HG03280 (cell line): ENCODE measurements at regions not wholly inside any gene's neighbourhood (a gene's known extent, or its start where the extent isn't known, plus 50 kb on each side); places are given as distances from the start of the nearest gene placed in this dataset.
"Not testable (repeated sequence)": the region's sequence is repeated elsewhere in the genome, so short reads cannot be mapped to it uniquely, and the experiment has no call there.

Experiments
- ATAC-seq: cut with Tn5 transposase; IDR thresholded peaks from one replicate; pipeline ENCODE4 v1.9.1; 2021; ENCODE audit warnings: mild to moderate bottlenecking, moderate library complexity; ENCODE audit not compliant: unreplicated experiment

DNA sequence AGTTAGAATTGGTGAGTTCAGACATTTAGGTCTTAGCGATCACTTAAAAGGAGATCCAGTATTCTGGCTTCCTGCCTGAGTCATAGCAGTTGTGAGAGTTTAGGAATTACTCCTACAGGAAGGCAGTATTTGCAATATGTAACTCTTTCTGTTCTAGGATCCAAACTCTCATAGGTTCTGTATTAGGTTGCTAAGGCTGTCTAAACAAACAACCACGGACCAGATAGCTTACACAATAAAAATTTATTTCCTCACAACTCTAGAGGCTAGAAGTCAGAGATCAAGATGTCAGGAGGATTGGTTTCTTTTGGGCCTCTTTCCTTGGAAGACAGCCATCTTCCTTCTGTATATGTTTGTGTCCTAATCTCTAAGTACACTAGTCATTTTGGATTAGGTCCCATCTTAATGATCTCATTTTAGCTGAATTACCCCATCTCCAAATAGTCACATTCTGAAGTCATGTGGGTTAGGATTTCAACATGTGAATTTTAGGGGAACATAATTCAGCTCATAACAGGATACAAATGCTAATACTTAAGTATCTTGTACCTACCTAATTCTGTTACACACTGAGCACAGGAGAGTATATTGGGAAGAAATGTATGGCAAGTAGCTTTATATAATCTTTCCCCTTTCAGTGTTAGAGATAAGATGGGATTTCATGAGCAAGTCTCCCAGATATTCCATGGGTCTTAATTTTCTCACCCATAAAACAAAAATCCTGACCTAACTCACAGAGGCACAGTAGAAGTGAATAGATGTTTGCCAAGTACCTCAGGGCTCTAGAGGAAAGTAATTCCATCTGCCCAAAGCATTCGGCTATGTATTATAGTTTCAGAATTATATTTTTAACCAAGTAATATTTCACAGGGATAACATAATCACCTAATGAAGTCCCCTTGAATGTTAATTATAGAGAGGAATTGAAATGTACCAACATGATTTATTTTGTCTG is 144.4 kb downstream of the PTBP2 start:
- no peak for ATAC-seq

DNA sequence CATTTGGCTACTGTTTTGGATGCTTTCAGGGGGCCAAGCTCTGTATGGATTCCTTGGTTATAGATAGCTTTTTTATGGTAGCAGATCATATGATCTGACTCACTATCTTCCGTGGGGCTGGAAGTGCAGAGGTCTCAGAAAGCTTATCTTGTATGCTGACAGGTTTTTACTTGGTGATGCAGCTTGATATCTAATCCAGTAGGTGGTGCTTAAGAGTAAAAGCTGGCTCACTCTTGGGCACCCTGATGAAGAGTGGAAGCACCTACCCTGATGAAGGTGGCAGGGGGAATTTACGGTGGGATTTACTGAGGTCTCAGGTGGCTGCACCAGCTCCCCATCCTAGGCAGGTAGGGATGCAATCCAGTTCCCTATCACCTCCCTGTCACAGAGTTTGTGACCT is 151.2 kb downstream of the PTBP2 start:
- ATAC-seq = no peak

DNA sequence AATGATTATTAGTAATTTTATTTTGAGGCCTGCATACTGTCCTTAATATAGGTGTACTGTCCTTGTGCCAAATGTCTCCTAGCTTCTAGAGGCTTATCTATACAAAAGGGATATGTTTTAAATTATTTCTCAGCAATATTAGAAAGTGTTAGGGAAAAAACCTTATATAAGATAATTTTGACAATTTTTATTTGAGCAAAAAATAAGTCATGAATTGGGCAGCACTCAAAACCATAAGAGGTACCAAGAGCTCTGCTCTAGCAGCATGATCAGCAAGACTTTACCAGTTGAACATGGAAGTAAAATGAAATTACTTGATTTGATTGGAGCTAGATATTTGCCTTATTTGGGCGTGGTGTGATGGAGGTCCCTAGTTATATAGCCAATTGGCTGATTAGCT is 157.1 kb downstream of the PTBP2 start:
- ATAC-seq = no peak

DNA sequence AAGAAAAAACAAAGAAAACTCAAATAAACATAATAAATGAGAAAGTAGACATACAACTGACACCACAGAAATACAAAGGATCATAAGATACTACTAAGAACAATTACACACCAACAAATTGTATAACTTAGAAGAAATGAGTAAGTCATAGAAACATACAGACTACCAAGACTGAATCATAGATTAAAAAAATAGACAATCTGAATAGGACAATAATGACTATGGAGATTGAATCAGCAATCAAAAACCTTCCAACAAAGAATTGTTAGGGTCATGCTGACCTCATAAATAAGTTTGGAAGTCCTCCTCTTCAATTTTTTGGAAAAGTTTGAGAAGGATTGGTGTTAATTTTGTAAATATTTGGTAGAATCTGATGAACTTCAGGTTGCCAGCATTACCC is 159.0 kb downstream of the PTBP2 start:
- ATAC-seq = no peak

DNA sequence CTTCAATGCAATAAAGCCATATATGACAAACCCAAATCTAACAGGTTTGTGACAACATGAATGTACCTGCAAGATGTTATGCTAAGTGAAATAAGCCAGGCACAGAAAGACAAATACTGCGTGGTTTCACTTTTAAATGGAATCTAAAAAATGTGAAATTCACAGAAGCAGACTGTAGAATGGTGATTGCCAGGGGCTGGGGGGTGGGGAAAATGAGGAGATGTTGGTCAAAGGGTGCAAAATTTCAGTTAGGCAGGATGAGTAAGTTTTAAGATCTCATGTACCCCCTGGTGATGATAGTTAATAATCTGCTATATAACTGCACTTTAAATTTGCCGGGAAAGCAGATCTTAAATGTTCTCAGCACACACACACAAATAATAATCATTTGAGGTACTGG is 160.5 kb downstream of the PTBP2 start:
- ATAC-seq = no peak

DNA sequence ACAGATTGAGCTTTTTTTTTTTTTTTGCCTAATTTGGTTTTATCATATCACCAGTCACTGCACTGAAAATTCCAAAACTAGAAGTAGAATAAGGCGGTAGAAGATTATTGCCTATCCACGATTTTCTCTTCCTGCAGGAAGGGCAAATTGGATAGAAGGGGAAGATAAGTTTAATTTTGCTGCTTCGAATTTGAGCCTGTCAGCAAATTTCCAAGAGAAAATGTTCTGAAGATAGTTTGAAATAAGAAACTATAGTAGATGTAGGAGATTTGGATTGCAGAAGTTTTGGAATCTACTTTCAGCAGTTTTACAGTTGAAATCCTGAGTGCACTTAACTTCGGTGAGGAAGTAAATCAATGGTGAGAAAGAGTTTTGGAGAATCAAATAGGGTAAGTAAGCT is 164.9 kb downstream of the PTBP2 start:
- ATAC-seq = no peak

DNA sequence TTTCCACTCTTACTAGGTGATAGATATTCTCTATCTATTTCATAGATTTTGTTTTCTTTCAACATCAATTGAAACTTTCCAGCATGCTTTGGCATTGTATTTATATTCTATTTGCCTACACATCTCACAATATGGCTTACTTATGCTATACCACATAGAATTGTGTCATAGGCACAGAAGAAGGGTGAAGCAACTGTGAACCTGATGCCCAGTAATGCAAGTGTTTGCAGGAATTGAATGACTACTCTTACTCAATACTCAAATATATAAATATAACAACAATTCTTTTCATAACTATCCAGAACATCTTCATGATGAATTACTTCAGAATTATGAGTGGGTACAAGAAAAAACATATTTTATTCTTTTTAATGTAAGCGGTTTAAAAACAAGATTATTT is 165.9 kb downstream of the PTBP2 start:
- no peak for ATAC-seq

DNA sequence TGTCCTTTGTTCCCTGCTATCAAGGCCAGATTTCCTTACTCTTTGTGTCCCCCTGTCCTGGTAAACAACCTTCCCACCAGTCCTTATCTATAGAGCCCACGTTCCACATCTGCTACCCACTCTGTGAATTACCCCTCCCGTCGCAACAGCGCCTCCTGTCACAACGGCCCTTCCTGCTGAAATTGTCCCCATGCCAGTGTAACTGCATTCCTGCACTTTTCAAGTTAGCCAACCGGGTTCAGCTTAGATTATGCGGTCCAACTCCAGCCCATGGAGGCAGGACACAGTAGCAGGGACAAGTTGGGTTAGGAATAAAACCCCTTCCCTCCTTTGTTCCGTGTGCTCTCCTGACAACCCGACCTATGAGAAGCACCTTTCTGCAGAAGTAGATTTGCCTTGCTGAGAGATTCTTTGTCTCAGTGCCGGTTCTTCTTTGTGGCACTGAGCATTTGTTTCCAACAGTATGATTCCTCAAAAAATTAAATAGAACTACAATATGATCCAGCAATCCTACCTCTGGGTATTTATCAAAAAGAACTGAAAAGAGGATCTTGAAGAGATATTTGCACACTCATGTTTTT is 180.3 kb downstream of the PTBP2 start:
- ATAC-seq = no peak

DNA sequence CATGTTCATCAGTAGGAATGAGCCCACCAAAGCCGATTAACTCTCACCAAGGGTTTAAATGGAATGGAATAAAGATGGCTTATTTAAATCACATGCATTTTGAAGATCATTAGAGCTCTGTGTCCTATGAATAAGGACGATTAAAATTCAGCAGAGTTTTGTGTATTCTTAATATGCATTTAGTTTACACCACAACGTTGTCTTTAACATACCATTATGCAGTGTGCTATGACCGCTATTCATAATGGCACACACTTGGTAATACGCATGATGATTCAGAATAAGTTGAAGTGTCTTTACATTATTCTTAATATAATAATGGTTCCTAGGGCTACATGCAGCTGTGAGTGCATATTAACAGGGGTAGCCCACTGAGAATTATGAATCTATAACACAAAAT is 190.7 kb downstream of the PTBP2 start:
- ATAC-seq = no peak

DNA sequence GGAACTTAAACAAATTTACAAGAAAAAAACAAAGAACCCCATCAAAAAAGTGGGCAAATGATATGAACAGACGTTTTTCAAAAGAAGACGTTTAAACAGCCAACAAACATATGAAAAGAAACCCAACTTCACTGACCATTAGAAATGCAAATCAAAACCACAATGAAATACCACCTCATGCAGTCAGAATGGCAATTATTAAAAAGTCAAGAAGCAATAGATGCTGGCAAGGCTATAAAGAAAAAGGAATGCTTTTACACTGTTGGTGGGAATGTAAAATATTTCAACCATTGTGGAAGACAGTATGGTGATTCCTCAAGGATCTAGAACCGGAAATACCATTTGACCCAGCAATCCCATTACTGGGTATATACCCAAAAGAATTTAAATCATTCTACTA is 194.1 kb downstream of the PTBP2 start:
- ATAC-seq = not testable (repeated sequence)

DNA sequence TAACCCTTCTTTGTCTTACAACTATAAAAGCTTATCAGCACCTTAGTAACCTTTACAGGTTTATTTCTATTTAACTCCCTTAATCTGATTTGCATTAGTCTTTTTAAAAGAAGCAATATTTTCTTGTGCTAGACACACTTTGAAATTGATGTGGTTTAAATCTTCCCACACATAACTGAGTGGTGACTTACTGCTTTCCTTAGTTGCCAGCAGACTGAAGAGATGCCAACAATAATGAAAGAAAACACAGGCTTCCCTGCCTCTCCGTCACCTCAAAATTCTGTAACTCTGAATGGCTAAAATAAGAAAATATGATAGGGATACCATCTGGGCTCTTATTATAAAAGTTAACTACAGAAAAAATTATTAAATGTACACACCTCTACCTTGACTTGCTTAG is 196.8 kb downstream of the PTBP2 start:
- no peak for ATAC-seq

DNA sequence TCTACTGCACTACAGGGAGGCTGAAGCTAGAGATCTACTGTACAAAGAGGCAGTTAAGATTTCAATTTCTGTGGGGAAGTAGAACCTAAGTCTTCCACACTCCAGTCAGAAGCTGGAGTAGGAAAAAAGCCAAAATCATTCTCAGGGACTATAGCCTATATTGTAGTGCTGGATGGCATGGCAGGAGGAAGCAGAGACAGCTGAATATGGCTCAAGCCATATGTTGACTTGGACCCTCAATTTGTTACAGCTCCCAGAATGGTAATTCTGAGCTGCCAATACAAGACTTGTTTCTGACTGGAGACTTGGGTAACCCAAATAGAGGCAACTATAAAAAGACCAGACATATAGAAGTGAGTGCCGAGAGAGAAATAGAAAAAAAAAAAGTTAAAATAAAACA is 200.6 kb downstream of the PTBP2 start:
- no peak for ATAC-seq

DNA sequence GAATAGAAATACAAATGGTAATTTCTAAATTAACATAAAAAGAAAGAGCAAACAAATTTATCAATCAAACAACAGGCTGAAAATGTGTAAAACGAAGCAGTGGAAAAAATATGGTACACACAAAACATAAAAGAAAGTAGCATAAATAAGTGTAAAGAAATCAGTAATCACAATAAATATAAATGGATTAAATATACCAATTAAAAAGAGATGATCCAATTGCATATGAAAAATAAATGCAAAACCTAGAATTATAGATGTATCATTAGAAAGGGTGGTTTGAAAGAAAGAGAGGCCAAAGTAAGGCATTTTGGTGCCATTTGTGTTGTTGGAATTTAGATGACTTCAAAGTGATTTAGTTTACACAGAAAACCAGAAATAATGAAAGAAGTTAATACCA is 202.2 kb downstream of the PTBP2 start:
- no peak for ATAC-seq

DNA sequence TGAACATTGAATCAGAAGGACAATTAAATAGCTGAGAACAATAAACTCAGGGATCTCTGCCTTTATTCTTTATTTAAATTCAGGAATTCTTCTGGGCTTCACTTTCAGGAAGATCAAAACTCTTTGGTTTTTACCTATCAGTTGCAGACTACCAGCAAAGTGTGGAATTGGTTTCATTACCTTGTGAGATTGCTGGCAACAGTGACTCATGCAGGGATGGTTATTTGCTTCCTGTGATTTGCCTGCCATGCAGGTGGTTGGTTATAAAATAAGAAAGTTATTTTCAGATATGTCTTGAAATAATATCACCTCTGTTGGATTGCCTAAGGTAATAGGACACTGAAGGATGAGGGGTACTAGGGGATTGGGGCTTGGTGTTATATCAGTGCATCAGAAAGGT is 204.6 kb downstream of the PTBP2 start:
- no peak for ATAC-seq

DNA sequence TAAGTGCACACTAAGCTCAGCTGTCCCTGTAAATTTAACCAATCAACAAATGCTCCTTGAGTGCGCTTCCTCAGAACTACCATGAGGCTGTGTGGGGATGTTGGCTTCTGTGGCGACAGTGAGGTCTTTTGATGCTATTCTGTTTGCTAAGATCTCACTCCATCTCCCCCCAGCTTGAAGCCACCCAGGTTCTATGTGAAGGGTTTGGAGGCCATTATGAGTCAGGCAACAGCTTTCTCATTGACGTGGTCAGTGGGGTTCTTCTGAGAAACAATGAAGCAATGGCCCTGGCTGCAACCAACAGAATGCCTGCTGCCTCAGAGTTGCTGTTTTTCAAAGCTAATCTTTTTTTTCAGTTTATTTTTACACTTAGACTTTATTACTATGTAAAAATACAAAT is 205.5 kb downstream of the PTBP2 start:
- no peak for ATAC-seq

DNA sequence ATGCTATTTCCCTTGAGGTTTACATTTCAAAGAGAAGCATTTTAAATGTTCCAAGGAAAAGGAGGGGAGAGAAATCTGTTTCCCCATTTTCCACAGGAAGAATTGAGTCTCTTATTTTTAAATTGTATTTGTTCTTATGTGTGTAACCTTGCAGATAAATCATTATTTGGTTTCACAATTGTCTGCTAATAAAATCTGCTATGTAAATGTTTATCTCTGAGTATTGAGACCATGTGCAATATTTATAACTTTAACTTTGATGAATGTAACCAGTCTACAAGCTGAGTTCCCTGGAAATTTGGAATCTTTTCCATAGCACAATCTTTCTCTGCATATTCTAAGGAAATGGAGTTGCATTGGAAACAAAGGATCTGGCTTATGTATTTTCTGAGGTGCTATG is 209.6 kb downstream of the PTBP2 start:
- ATAC-seq = no peak

DNA sequence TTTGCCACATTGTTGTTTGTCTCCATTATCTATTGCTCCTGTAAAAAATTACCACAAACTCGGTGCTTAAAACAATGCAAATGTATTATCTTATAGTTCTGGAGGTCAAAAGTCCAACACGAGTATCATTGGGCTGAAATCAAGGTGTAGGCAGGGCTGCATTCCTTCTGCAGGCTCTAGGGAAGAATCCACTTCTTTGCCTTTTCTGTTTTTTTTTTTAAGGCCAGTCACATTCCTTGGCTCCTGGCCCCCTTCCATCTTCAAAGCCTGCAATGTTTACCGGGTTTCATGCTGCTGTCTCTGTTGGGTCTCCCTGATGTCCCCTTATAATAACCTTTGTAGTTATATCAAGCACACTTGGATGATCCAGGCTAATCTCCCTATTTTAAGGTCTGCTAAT is 212.7 kb downstream of the PTBP2 start:
- no peak for ATAC-seq

DNA sequence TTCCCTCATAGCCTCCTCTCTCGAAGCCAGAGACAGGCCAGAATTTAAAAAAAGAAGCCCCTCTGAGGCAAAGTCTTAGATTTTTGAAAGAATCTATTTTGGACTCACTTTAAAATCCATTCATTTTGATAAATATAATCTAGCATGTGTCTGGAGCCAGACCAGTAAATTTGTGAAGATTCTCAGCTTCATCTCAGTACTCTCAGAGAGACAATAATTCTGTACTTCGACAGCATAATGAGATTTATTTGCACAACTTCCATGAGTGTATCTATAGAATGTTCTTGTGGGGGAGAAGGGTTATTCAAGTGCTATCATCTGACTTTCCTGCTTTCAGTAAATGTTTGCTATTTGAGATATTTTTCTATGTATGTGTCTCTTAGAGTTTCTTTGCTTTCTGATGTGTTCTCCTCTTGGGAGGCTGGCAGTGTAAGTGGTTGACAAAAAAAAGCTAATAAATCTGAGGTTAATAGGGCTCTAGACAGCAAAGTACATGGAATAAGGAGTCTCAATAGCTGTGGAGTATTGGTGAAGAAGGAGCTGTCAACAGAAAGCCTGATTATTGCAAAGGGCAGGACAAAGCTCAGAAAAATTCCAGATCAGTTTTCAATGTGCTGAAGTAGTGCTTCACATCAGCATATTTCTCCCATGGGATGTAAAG is 223.0 kb downstream of the PTBP2 start:
- ATAC-seq = no peak

DNA sequence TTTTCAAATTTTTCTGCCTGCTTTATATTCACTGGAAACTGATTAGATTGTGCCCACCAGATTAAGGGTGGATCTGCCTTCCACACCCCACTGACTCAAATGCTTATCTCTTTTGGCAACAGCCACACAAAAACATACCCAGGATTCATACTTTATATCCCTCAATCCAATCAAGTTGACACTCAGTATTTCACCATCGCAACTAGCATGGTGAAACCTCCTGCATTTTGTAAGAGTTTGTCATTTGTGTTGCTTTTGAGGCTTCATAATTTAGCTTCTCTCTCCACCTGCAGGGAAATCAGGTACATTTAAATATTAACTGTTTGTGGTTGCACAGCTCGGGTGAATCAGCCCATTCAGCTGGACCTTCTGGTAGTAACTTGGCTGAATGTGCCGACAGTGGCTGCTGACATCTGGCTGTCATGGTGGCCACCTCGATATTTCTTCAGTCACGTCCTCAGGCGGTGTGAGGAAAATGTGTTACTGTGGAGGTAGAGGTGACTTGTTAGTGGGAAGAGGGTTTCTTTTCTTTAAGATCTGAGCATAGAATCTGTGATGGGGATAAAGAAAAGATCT is 224.0 kb downstream of the PTBP2 start:
- no peak for ATAC-seq

DNA sequence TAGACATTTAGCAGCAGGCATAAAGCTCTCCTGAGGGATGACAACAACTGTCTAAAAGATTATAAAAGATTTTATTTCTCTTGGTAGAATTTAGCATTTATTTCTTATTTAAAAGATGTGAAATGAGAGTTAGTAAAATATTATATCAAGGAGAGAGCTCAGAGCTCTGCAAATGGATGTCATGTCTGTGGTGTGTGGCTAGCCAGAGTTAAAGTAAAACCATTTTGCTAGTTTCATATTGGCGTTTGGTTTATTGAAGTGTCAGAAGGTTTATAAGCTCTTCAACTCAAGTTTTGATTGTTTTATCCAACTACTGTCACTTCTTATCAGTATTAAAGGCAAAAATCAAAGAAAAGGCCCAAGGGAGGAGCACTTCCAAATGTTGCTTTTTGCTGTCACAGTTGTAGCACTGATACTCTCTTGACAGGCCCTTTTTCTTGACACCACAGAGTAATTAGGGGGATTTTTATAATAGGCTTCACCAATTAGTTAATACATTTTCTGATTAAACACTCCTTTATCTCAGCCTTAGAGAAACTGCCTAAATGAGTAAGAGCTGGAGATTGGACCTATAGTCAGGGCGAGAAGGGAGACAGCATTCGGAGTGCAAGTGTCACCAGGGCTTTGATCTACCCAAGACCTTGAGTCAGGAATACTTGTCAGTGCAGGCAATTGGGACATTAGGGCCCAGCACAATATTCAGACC is 233.9 kb downstream of the PTBP2 start:
- ATAC-seq = no peak

DNA sequence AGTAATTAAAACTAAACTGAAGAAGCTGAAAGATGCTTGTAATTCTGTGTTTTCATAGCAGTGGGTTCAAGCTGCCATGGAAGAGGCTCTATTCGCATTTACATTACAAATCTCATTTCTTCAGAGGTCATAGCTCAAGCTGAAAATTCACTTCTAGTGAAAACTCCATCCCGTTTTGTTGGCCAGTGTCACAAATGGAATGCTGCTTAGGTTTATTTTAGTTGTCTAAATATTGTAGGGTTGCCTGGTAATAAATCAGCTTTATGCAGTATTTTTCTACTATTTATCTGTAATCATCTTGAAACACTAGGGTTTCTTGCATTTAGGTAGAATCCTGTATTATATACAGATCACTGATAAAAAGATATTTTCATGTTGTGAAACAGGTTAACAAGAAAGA is 240.6 kb downstream of the PTBP2 start:
- no peak for ATAC-seq
